ENCODE measurements at regions not wholly inside any gene's neighbourhood (a gene's known extent, or its start where the extent isn't known, plus 50 kb on each side); places are given as distances from the start of the nearest gene placed in this dataset.

DNA sequence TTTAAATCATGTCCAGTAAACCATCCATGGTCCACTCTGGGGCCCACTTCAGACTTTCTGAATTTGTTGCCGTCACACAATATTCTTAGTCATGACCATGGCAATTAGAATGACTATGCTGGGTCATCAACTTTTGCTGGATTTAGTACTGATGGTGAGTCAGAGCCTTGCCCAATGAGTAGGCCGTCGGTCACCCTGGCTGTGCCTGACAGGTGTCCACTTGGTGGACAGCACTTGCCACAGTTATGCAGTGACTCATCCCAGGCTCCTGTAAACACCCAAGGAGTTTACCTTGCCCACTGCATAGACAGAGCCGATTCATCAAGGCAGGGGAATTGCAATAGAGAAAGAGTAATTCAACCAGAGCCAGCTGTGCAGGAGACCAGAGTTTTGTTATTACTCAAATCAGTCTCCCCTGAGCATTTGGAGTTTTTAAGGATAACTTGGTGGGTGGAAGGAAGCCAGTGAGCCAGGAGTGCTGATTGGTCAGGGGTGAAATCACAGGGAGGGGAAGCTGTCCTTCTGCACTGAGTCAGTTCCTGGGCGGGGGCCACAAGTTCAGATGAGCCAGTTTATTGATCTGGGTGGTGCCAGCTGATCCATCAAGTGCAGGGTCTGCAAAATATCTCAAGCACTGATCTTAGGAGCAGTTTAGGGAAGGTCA, 333.8 kb downstream of the PTPRU start:
- Histone ChIP-seq H3K4me3 (ENCODE audit: low read depth in 1 of 2, low read length in 2 of 2) (no peak overlapping the region), H3K9ac (ENCODE audit: low read depth in 1 of 2, low read length in 2 of 2) (no peak overlapping the region), H3K9me3 (ENCODE audit: control insufficient read depth in 1 of 2, low read length in 2 of 2) (peaks cover 11 to 18% of the 10 kb centered on the region in 2 donors), H3K27me3 (ENCODE audit: control insufficient read depth in 1 of 2, insufficient read depth in 2 of 2, low read length in 2 of 2) (no peaks in the 10 kb centered on the region), H3K27ac (ENCODE audit: low read depth, low read length) (no peak overlapping the region), H3K36me3 (ENCODE audit: control insufficient read depth in 1 of 2, insufficient read depth in 2 of 2, low read length in 2 of 2) (no peaks in the 10 kb centered on the region), H3K4me1 (ENCODE audit: control insufficient read depth in 1 of 2, insufficient read depth in 2 of 2, low read length in 2 of 2) (no peaks in the 10 kb centered on the region)

- Histone ChIP-seq H3K27ac (ENCODE audit: low read depth, low read length) (no peak overlapping the region), H3K27me3 (ENCODE audit: control insufficient read depth in 1 of 2, insufficient read depth in 2 of 2, low read length in 2 of 2) (no peaks in the 10 kb centered on the region), H3K4me1 (ENCODE audit: control insufficient read depth in 1 of 2, insufficient read depth in 2 of 2, low read length in 2 of 2) (no peaks in the 10 kb centered on the region), H3K4me3 (ENCODE audit: low read depth in 1 of 2, low read length in 2 of 2) (no peak overlapping the region), H3K36me3 (ENCODE audit: control insufficient read depth in 1 of 2, insufficient read depth in 2 of 2, low read length in 2 of 2) (no peaks in the 10 kb centered on the region), H3K9me3 (ENCODE audit: control insufficient read depth in 1 of 2, low read length in 2 of 2) (peaks cover 17 to 28% of the 10 kb centered on the region in 2 donors), H3K9ac (ENCODE audit: low read depth in 1 of 2, low read length in 2 of 2) (no peak overlapping the region)
Observed at GRCh38 chr1:29567257-29567656, 330.9 kb downstream of the PTPRU start.

- no peak overlapping the region for H3K9ac ChIP-seq (ENCODE audit: low read depth in 1 of 2, low read length in 2 of 2)
- H3K27me3 ChIP-seq (ENCODE audit: control insufficient read depth in 1 of 2, insufficient read depth in 2 of 2, low read length in 2 of 2): no peaks in the 10 kb centered on the region
- no peak overlapping the region for H3K27ac ChIP-seq (ENCODE audit: low read depth, low read length)
- H3K4me1 ChIP-seq (ENCODE audit: control insufficient read depth in 1 of 2, insufficient read depth in 2 of 2, low read length in 2 of 2): no peaks in the 10 kb centered on the region
- no peaks in the 10 kb centered on the region for H3K36me3 ChIP-seq (ENCODE audit: control insufficient read depth in 1 of 2, insufficient read depth in 2 of 2, low read length in 2 of 2)
- H3K4me3 ChIP-seq (ENCODE audit: low read depth in 1 of 2, low read length in 2 of 2): no peak overlapping the region
- peaks cover 17 to 29% of the 10 kb centered on the region in 2 donors for H3K9me3 ChIP-seq (ENCODE audit: control insufficient read depth in 1 of 2, low read length in 2 of 2)
Observed at GRCh38 chr1:29565490-29565889, 329.2 kb downstream of the PTPRU start.

DNA sequence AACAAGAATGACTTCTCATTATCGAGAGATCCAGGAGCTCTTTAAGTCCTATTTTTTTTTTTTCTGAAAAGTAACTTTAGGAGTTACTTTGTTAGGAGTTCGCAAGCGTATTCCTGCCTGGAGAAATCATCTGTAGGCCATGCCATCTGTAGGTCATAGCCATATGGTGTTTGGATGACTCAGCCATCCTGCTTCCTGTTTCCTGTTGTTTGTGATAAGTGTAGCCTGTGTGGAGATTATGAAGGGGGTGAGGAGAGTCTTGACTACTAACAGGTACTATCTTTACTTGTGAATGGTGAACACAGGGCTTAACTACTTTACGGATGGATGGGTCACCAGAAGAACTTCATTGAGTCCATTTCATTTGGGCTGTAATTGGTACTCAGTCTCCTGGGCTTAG, 327.2 kb downstream of the PTPRU start:
- Histone ChIP-seq H3K4me1 (ENCODE audit: control insufficient read depth in 1 of 2, insufficient read depth in 2 of 2, low read length in 2 of 2) (no peaks in the 10 kb centered on the region), H3K9ac (ENCODE audit: low read depth in 1 of 2, low read length in 2 of 2) (no peak overlapping the region), H3K27ac (ENCODE audit: low read depth, low read length) (no peak overlapping the region), H3K4me3 (ENCODE audit: low read depth in 1 of 2, low read length in 2 of 2) (no peak overlapping the region), H3K9me3 (ENCODE audit: control insufficient read depth in 1 of 2, low read length in 2 of 2) (peaks cover 17 to 29% of the 10 kb centered on the region in 2 donors), H3K27me3 (ENCODE audit: control insufficient read depth in 1 of 2, insufficient read depth in 2 of 2, low read length in 2 of 2) (no peaks in the 10 kb centered on the region), H3K36me3 (ENCODE audit: control insufficient read depth in 1 of 2, insufficient read depth in 2 of 2, low read length in 2 of 2) (no peaks in the 10 kb centered on the region)

- Histone ChIP-seq H3K9me3 (ENCODE audit: control insufficient read depth in 1 of 2, low read length in 2 of 2) (peaks cover 17 to 29% of the 10 kb centered on the region in 2 donors), H3K27me3 (ENCODE audit: control insufficient read depth in 1 of 2, insufficient read depth in 2 of 2, low read length in 2 of 2) (no peaks in the 10 kb centered on the region), H3K4me3 (ENCODE audit: low read depth in 1 of 2, low read length in 2 of 2) (no peak overlapping the region), H3K4me1 (ENCODE audit: control insufficient read depth in 1 of 2, insufficient read depth in 2 of 2, low read length in 2 of 2) (no peaks in the 10 kb centered on the region), H3K9ac (ENCODE audit: low read depth in 1 of 2, low read length in 2 of 2) (no peak overlapping the region), H3K27ac (ENCODE audit: low read depth, low read length) (no peak overlapping the region), H3K36me3 (ENCODE audit: control insufficient read depth in 1 of 2, insufficient read depth in 2 of 2, low read length in 2 of 2) (no peaks in the 10 kb centered on the region)
Observed at GRCh38 chr1:29563092-29563491, 326.8 kb downstream of the PTPRU start.

DNA sequence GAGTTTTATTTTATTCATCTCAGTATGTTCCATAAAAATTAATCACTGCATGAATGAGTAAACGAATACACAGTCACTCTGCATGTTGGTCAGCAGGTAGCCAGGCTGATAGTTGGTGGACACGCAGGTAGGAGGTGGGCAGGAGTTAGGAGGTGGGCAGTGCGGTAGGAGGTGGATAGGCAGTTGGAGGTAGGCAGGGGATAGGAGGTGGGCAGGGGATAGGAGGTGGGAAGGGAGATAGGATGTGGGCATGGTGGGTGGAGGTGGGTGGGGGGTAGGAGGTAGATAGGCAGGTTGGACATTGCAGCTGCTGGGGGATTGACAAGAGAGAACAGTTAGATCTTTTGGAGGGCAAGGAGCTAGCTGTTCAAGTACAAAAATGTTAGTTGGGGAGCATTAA, 322.7 kb downstream of the PTPRU start:
- Histone ChIP-seq H3K27ac (ENCODE audit: low read depth, low read length) (no peak overlapping the region), H3K9me3 (ENCODE audit: control insufficient read depth in 1 of 2, low read length in 2 of 2) (peaks cover 6 to 11% of the 10 kb centered on the region in 2 donors), H3K4me1 (ENCODE audit: control insufficient read depth in 1 of 2, insufficient read depth in 2 of 2, low read length in 2 of 2) (no peaks in the 10 kb centered on the region), H3K36me3 (ENCODE audit: control insufficient read depth in 1 of 2, insufficient read depth in 2 of 2, low read length in 2 of 2) (no peaks in the 10 kb centered on the region), H3K4me3 (ENCODE audit: low read depth in 1 of 2, low read length in 2 of 2) (no peak overlapping the region), H3K9ac (ENCODE audit: low read depth in 1 of 2, low read length in 2 of 2) (no peak overlapping the region), H3K27me3 (ENCODE audit: control insufficient read depth in 1 of 2, insufficient read depth in 2 of 2, low read length in 2 of 2) (no peaks in the 10 kb centered on the region)

DNA sequence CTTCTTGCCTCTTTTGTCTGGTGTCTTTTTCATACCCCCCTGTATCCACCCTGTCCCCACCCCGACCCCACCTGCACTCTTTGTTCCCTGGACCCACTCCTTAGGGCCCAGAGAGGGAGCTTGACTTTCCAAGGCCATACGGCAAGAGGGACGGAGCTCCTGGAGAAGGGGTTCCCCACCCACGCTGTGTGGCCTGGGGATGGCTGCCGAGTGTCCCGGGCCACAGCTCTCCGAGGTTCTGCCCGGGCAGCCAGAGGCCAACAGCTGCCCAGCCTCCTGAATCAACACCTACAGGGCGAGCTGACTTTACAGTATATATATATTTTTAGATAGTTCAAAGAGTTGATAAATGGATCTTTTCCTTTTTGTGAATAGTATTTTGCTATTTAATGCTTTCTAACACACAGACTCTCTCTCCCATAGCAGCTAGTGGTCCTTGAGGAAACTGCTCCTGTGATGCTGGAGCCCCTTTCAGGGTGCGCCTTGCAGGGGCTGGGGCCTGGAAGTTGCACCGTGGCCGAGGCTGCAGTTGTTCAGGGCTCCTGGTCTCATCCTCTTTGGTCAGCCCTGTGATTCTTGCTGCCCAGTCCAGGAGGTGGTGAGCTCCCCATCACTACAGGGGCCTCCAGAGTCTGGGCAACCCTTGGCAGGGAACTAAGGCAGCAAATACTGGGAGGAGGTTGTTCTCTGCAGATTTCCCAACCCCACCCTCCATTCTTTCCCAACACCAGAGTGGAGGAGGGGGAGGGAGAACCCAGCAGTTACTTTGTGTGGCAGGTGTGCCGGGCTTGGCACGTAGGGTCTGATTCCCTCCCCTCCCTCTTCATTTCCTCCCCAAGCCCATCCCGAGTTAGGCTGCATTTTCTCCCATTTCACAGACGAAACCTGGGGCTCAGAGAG, 321.6 kb downstream of the PTPRU start:
- H3K27ac ChIP-seq (ENCODE audit: low read depth, low read length): no peak overlapping the region
- no peaks in the 10 kb centered on the region for H3K4me1 ChIP-seq (ENCODE audit: control insufficient read depth in 1 of 2, insufficient read depth in 2 of 2, low read length in 2 of 2)
- H3K27me3 ChIP-seq (ENCODE audit: control insufficient read depth in 1 of 2, insufficient read depth in 2 of 2, low read length in 2 of 2): no peaks in the 10 kb centered on the region
- H3K4me3 ChIP-seq (ENCODE audit: low read depth in 1 of 2, low read length in 2 of 2): no peak overlapping the region
- H3K9me3 ChIP-seq (ENCODE audit: control insufficient read depth in 1 of 2, low read length in 2 of 2): peaks cover 5 to 8% of the 10 kb centered on the region in 2 donors
- no peak overlapping the region for H3K9ac ChIP-seq (ENCODE audit: low read depth in 1 of 2, low read length in 2 of 2)
- H3K36me3 ChIP-seq (ENCODE audit: control insufficient read depth in 1 of 2, insufficient read depth in 2 of 2, low read length in 2 of 2): no peaks in the 10 kb centered on the region

DNA sequence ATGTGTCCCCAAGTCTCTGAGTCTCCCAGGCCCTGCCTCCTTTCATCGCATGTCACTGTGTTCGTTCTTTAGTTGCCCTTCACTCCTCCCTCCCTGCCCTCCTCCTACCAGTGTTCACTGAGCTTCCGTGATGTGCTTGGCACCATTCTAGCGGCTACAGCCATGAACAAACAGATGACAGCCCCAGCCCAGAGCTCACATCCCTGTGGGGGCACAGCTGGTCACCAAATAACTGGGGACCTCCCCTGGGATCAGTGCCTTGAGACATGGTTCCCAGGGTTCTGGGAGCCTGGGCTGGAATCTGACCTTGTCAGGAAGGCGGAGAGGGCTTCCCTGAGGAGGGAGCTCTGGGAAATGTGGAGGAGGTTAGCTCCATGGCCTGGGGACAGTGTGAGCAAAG, 320.7 kb downstream of the PTPRU start:
- Histone ChIP-seq H3K4me3 (ENCODE audit: low read depth in 1 of 2, low read length in 2 of 2) (no peak overlapping the region), H3K4me1 (ENCODE audit: control insufficient read depth in 1 of 2, insufficient read depth in 2 of 2, low read length in 2 of 2) (no peaks in the 10 kb centered on the region), H3K9me3 (ENCODE audit: control insufficient read depth in 1 of 2, low read length in 2 of 2) (no peaks in the 10 kb centered on the region), H3K36me3 (ENCODE audit: control insufficient read depth in 1 of 2, insufficient read depth in 2 of 2, low read length in 2 of 2) (no peaks in the 10 kb centered on the region), H3K27ac (ENCODE audit: low read depth, low read length) (no peak overlapping the region), H3K27me3 (ENCODE audit: control insufficient read depth in 1 of 2, insufficient read depth in 2 of 2, low read length in 2 of 2) (no peaks in the 10 kb centered on the region), H3K9ac (ENCODE audit: low read depth in 1 of 2, low read length in 2 of 2) (no peak overlapping the region)

- Histone ChIP-seq H3K4me1 (ENCODE audit: control insufficient read depth in 1 of 2, insufficient read depth in 2 of 2, low read length in 2 of 2) (no peaks in the 10 kb centered on the region), H3K9ac (ENCODE audit: low read depth in 1 of 2, low read length in 2 of 2) (no peak overlapping the region), H3K36me3 (ENCODE audit: control insufficient read depth in 1 of 2, insufficient read depth in 2 of 2, low read length in 2 of 2) (no peaks in the 10 kb centered on the region), H3K4me3 (ENCODE audit: low read depth in 1 of 2, low read length in 2 of 2) (no peak overlapping the region), H3K9me3 (ENCODE audit: control insufficient read depth in 1 of 2, low read length in 2 of 2) (no peaks in the 10 kb centered on the region), H3K27ac (ENCODE audit: low read depth, low read length) (no peak overlapping the region), H3K27me3 (ENCODE audit: control insufficient read depth in 1 of 2, insufficient read depth in 2 of 2, low read length in 2 of 2) (no peaks in the 10 kb centered on the region)
Observed at GRCh38 chr1:29556657-29557056, 320.3 kb downstream of the PTPRU start.

GRCh38 chr1:29555043-29555620, 318.8 kb downstream of the PTPRU start:
- no peak overlapping the region for H3K4me3 ChIP-seq (ENCODE audit: low read depth in 1 of 2, low read length in 2 of 2)
- no peak overlapping the region for H3K9ac ChIP-seq (ENCODE audit: low read depth in 1 of 2, low read length in 2 of 2)
- H3K36me3 ChIP-seq (ENCODE audit: control insufficient read depth in 1 of 2, insufficient read depth in 2 of 2, low read length in 2 of 2): no peaks in the 10 kb centered on the region
- H3K9me3 ChIP-seq (ENCODE audit: control insufficient read depth in 1 of 2, low read length in 2 of 2): no peaks in the 10 kb centered on the region
- no peaks in the 10 kb centered on the region for H3K4me1 ChIP-seq (ENCODE audit: control insufficient read depth in 1 of 2, insufficient read depth in 2 of 2, low read length in 2 of 2)
- H3K27ac ChIP-seq (ENCODE audit: low read depth, low read length): no peak overlapping the region
- no peaks in the 10 kb centered on the region for H3K27me3 ChIP-seq (ENCODE audit: control insufficient read depth in 1 of 2, insufficient read depth in 2 of 2, low read length in 2 of 2)

Data from duodenal mucosa (tissue), 2 donors.